ENCODE measurements at regions not wholly inside any gene's neighbourhood (a gene's known extent, or its start where the extent isn't known, plus 50 kb on each side); places are given as distances from the start of the nearest gene placed in this dataset.

DNA sequence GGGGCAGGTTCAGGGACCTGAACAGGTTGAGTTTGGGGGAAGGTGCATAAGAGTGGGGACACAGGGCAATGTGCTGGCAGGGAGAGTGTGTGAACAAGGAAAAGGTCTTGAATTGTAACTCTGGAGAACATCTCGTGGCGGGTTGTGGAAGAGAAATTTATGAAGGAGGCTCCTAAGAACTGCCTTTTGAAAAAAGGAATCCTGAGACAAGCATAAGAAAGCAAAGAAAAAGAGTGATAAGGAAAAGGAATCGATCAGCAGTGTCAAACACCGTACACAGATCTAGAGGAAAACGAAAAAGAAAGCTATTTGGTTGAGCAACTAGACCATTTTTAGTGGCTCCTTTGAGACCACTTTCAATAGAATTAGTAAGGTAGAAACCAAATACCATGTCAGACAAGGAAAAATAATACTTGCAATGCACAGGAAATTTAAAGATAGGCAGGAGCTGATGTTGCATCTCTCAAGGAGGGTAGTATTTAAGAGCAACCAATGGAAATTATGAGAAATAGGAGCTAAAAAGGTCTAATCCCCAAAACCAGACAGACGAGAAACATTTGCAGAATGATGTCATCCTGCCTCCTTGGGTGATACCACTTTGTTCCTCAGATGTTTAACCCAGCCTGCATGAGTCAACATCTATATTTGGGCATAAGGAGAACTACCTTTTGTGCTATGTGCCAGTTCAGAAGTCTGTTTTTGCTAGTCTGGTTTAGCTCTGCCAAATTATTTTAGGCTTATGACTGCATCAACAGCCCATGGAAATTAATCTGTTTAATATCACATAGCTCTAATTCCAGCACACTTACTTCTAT is 64.5 kb upstream of the STK38L start:
- H3K4me3 ChIP-seq (ENCODE audit: low read depth, low read length): peak overlapping the region; percentile 50
- DNase-seq (ENCODE audit: low read depth): peak; percentile 92

DNA sequence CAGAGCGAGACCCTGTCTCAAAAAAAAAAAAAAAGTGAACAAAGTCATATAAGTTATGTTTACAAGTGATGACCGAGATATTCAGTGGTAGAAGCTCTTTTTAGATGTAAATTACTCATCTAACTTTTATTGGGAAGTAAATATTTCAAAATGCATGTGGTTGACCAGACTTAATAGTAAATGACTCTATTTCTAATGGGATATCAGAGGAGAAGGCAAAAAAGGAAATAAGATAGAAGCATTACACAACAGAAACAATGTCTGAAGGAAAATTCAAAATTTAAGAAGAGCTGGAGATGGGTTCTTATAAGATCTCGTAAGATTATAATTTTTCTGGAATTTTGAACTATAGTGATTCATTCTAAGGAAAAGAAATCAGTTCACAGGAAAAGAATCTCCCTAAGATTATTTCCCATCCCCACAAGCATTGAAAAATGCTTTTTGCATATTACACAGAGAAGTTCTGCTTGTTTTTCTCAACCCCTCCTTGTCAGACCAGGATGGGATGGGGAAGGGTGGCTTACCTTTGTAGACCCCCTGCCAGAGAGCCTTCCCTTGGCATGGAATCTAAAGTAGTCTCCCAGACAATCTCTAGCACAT is 63.1 kb upstream of the STK38L start:
- no peak for DNase-seq (ENCODE audit: low read depth)

More for the DNA sequence above, 64.5 kb upstream of the STK38L start:
- TF ChIP-seq, protein P1, sequence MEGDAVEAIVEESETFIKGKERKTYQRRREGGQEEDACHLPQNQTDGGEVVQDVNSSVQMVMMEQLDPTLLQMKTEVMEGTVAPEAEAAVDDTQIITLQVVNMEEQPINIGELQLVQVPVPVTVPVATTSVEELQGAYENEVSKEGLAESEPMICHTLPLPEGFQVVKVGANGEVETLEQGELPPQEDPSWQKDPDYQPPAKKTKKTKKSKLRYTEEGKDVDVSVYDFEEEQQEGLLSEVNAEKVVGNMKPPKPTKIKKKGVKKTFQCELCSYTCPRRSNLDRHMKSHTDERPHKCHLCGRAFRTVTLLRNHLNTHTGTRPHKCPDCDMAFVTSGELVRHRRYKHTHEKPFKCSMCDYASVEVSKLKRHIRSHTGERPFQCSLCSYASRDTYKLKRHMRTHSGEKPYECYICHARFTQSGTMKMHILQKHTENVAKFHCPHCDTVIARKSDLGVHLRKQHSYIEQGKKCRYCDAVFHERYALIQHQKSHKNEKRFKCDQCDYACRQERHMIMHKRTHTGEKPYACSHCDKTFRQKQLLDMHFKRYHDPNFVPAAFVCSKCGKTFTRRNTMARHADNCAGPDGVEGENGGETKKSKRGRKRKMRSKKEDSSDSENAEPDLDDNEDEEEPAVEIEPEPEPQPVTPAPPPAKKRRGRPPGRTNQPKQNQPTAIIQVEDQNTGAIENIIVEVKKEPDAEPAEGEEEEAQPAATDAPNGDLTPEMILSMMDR (IDR thresholded peaks at IDR 0.05; ENCODE audit: insufficient read depth, low read depth, low read length, missing control alignments): no peak

DNA sequence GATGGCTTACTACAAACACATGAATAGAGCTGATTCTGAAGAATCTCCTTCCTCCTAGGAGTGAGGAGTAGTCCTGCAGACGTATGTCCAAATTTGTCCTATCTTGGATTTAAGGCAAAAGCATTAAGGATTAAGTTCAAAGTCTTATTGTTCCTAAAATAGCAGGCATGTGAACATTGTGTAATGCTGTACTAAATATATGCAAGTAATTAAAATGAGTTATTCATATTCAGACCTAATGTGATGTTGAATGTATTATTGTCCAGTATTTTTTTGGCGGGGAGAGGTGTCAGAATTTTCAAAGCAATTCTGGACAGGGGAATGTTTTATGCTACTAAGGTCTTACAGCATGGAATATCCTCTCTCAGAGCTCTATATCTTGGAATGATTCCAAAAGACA is 60.7 kb upstream of the STK38L start:
- TF ChIP-seq, protein P1 (IDR thresholded peaks at IDR 0.05; ENCODE audit: insufficient read depth, low read depth, low read length, missing control alignments): no peak
- no peak for DNase-seq (ENCODE audit: low read depth)
- no peak overlapping the region for H3K4me3 ChIP-seq (ENCODE audit: low read depth, low read length)

More for the DNA sequence above, 63.1 kb upstream of the STK38L start:
- TF ChIP-seq, protein P1 (IDR thresholded peaks at IDR 0.05; ENCODE audit: insufficient read depth, low read depth, low read length, missing control alignments): no peak
- no peak overlapping the region for H3K4me3 ChIP-seq (ENCODE audit: low read depth, low read length)

DNA sequence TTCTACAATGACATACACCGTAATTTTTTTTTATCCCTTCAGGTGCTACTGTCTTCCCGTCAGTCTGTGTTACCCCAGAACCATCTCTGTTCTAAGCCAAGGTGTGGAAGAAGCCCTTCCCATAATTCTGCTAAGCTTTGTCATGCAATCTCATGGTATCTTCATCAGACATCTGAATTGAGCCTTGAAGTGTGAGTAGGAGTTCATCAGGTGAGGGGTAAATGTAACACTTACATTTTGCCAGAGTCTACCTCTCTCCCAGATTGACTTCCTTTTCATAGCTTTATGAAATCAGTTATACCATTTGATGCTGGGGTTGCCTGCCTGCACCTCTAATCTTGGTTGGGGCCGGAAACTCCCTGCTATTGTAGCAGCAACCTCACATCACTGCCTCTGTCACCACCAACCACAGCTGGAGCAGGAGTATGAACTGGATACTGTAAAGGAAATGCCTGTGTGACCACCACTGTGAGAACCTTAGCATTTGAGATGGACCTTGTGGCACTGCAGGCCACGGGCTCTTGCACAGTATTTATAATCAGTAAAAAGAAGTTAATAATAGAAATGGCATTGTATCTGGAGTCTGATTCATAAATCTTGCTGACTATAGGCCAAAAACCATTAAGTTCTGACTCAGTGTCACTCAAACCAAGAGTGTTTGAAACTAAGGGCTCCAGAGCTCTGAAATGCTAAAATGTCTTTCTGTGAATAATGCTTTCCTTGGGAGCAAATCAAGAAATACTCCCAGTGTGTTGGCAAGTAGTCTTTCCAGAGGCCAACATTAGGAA is 58.7 kb upstream of the STK38L start:
- TF ChIP-seq, protein P1 (IDR thresholded peaks at IDR 0.05; ENCODE audit: insufficient read depth, low read depth, low read length, missing control alignments): no peak

DNA sequence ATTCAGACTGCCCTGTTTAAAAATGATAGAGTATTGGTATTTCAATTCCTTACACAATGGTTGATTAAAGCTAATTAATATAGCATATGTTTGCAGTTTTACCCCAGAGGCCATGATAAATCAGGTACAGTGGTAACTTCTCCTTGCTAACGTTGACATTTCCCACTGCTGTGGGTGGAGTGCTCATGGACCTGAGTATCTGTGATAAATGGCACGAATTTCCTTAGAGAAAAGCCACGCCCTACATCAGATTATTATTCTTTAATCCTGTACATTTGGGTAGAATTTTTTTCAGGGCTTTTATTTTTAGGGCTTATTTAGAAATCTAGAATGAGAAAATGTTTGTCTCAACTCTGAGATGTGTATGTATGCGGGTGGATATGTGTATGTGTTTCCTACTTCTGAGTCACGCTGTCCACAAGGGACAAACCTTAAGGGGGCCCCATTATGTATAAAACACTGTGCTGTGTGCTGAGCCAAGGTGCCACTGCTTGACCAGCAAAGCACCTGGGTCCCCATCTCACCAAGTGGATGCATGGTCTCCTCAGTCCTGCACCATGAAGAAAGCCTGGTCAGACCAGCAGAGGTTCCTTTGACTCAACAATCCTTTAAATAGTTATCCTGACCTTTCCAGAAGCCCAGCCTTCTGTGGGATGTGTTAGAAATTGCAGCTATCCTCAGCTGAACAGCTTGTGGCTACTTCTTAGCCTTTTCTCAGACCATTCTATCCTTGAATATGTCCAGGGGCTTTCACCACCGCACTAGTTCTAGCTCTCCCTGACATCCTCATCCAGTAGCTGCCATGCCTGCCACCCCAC is 57.9 kb upstream of the STK38L start:
- no peak overlapping the region for H3K4me3 ChIP-seq (ENCODE audit: low read depth, low read length)
- DNase-seq (ENCODE audit: low read depth): no peak
- TF ChIP-seq, protein P1 (IDR thresholded peaks at IDR 0.05; ENCODE audit: insufficient read depth, low read depth, low read length, missing control alignments): no peak

More for the DNA sequence above, 58.7 kb upstream of the STK38L start:
- no peak overlapping the region for H3K4me3 ChIP-seq (ENCODE audit: low read depth, low read length)
- DNase-seq (ENCODE audit: low read depth): peak; percentile 93

DNA sequence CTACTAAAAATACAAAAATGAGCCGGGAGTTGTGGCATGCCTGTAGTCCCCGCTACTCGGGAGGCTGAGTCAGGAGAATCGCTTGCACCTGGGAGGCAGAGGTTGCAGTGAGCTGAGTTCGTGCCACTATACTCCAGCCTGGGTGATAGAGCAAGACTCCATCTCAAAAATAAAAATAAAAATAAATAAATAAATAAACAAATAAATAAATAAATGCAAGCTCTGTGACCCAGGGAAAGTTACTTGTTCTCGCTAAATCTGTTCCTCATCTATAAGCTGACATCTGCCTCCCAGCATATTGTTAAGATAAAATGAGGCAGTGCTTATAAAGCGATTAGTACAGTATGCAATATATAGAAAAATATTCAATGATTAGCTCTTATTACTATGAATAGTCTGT is 56.4 kb upstream of the STK38L start:
- TF ChIP-seq, protein P1 (IDR thresholded peaks at IDR 0.05; ENCODE audit: insufficient read depth, low read depth, low read length, missing control alignments): no peak
- DNase-seq (ENCODE audit: low read depth): no peak
- H3K4me3 ChIP-seq (ENCODE audit: low read depth, low read length): no peak overlapping the region
